Osteoblast (primary cell): ENCODE measurements at regions not wholly inside any gene's neighbourhood (a gene's known extent, or its start where the extent isn't known, plus 50 kb on each side); places are given as distances from the start of the nearest gene placed in this dataset.
A peak's percentile ranks its signal among the peaks of the same experiment; 100 is the strongest.

ENCODE experiments used
- DNase-seq: peaks from one replicate; pipeline ENCODE4 v3.0.0; 2011; ENCODE audit warnings: low spot score, mixed read lengths; ENCODE audit not compliant: insufficient read length; ENCODE audit errors: missing footprints
- H2AFZ ChIP-seq: 2 replicates; pipeline ENCODE4 v1.6.0; 2011; ENCODE audit warnings: mild to moderate bottlenecking, low read length
- H3K27ac ChIP-seq: 2 replicates; pipeline ENCODE4 v1.5.1; 2011; ENCODE audit warnings: mild to moderate bottlenecking, low read depth, low read length, moderate library complexity
- H3K27me3 ChIP-seq: 2 replicates; pipeline ENCODE4 v1.6.0; 2012; ENCODE audit warnings: mild to moderate bottlenecking, control low read depth, inconsistent platforms, low read length, moderate library complexity; ENCODE audit not compliant: insufficient read depth
- H3K36me3 ChIP-seq: 2 replicates; pipeline ENCODE4 v1.5.1; 2011; ENCODE audit warnings: mild to moderate bottlenecking, low read length, control low read depth, moderate library complexity; ENCODE audit not compliant: insufficient read depth
- H3K4me1 ChIP-seq: 2 replicates; pipeline ENCODE4 v1.5.1; 2011; ENCODE audit warnings: mild to moderate bottlenecking, low read length, control low read depth, moderate library complexity; ENCODE audit not compliant: insufficient read depth
- H3K4me2 ChIP-seq: 2 replicates; pipeline ENCODE4 v1.6.0; 2011; ENCODE audit warnings: mild to moderate bottlenecking, low read length; ENCODE audit not compliant: insufficient read depth
- H3K4me3 ChIP-seq: fragments of 200-600 bp; sonication (generic); 3 replicates; pipeline ENCODE4 v1.5.1; 2012; ENCODE audit warnings: mild to moderate bottlenecking, low read length, inconsistent platforms; ENCODE audit not compliant: insufficient read depth
- H3K79me2 ChIP-seq: 2 replicates; pipeline ENCODE4 v1.6.0; 2012; ENCODE audit warnings: mild to moderate bottlenecking, low read length, control low read depth, inconsistent platforms; ENCODE audit not compliant: insufficient read depth
- H3K9me3 ChIP-seq: 2 replicates; pipeline ENCODE4 v1.5.1; 2011; ENCODE audit warnings: low read depth, low read length, control low read depth
- H4K20me1 ChIP-seq: 2 replicates; pipeline ENCODE4 v1.6.0; 2012; ENCODE audit warnings: mild to moderate bottlenecking, low read length, control low read depth; ENCODE audit not compliant: insufficient read depth
- CTCF ChIP-seq: IDR thresholded peaks from 2 replicates; pipeline ENCODE4 v1.5.1; 2011; ENCODE audit warnings: mild to moderate bottlenecking, low read depth, low read length, moderate library complexity; ENCODE audit errors: extremely low read depth

- H3K4me1 ChIP-seq = no peaks in the 10 kb centered on the region
These were observed 58.7 kb upstream of the SH3RF3 start for GRCh38 chr2:109070290-109070689.

GRCh38 chr2:109069331-109070194, 59.4 kb upstream of the SH3RF3 start:
- H3K27me3 ChIP-seq = peaks cover 33% of the 10 kb centered on the region
- H3K9me3 ChIP-seq = no peaks in the 10 kb centered on the region
- H3K4me1 ChIP-seq = no peaks in the 10 kb centered on the region
- no peaks in the 10 kb centered on the region for H3K79me2 ChIP-seq
- peak; percentile 85 for DNase-seq
- TF ChIP-seq CTCF = no peak
- H3K36me3 ChIP-seq = no peaks in the 10 kb centered on the region
- H4K20me1 ChIP-seq = no peaks in the 10 kb centered on the region
- no peak overlapping the region for H3K4me2 ChIP-seq
- no peak overlapping the region for H3K4me3 ChIP-seq
- H2AFZ ChIP-seq = no peak overlapping the region
- H3K27ac ChIP-seq = no peak overlapping the region

More at GRCh38 chr2:109070290-109070689, 58.7 kb upstream of the SH3RF3 start:
- H2AFZ ChIP-seq = no peak overlapping the region
- no peaks in the 10 kb centered on the region for H3K36me3 ChIP-seq
- TF ChIP-seq CTCF = no peak
- no peaks in the 10 kb centered on the region for H4K20me1 ChIP-seq
- no peaks in the 10 kb centered on the region for H3K79me2 ChIP-seq
- no peak for DNase-seq
- H3K4me3 ChIP-seq = no peak overlapping the region
- H3K27me3 ChIP-seq = peaks cover 26% of the 10 kb centered on the region
- no peak overlapping the region for H3K27ac ChIP-seq
- no peak overlapping the region for H3K4me2 ChIP-seq
- no peaks in the 10 kb centered on the region for H3K9me3 ChIP-seq

- Histone ChIP-seq H3K4me3 (no peak overlapping the region), H3K36me3 (no peaks in the 10 kb centered on the region), H3K4me1 (no peaks in the 10 kb centered on the region), H3K27ac (no peak overlapping the region), H4K20me1 (no peaks in the 10 kb centered on the region), H3K4me2 (no peak overlapping the region), H3K79me2 (no peaks in the 10 kb centered on the region), H3K27me3 (peaks cover 36% of the 10 kb centered on the region), H3K9me3 (no peaks in the 10 kb centered on the region), H2AFZ (no peak overlapping the region)
- no peak for TF ChIP-seq CTCF
- DNase-seq = no peak
These were observed 60.2 kb upstream of the SH3RF3 start for GRCh38 chr2:109068811-109069210.

GRCh38 chr2:109067631-109068125, 61.3 kb upstream of the SH3RF3 start:
- H3K36me3 ChIP-seq = no peaks in the 10 kb centered on the region
- H2AFZ ChIP-seq = no peak overlapping the region
- no peaks in the 10 kb centered on the region for H3K4me1 ChIP-seq
- DNase-seq = no peak
- no peaks in the 10 kb centered on the region for H3K9me3 ChIP-seq
- no peak overlapping the region for H3K4me3 ChIP-seq
- H3K27me3 ChIP-seq = peaks cover 41% of the 10 kb centered on the region
- H3K4me2 ChIP-seq = no peak overlapping the region
- no peaks in the 10 kb centered on the region for H4K20me1 ChIP-seq
- TF ChIP-seq CTCF = no peak
- H3K27ac ChIP-seq = no peak overlapping the region
- H3K79me2 ChIP-seq = no peaks in the 10 kb centered on the region
